A673 (cell line): ENCODE measurements at regions not wholly inside any gene's neighbourhood (a gene's known extent, or its start where the extent isn't known, plus 50 kb on each side); places are given as distances from the start of the nearest gene placed in this dataset.

Experiments used
- BruUV-seq: library from RNA; stranded (reverse); fragments of 400-500 nt; replicated peaks from 2 replicates; lab custom pipeline; 2021; lab: Mats Ljungman, UMichigan
- CTCF ChIA-PET: fragments of 300-600 bp; sonication (Branson Sonifier 250); formaldehyde crosslinking; loops from one replicate; lab custom pipeline; 2022; ENCODE audit warnings: antibody characterized with exemption; lab: Charles Lee
- POLR2A ChIA-PET: fragments of 300-600 bp; sonication (Branson Sonifier 250); formaldehyde crosslinking; loops from one replicate; lab custom pipeline; 2022; ENCODE audit warnings: antibody characterized with exemption; ENCODE audit not compliant: low non-redundant PET; lab: Charles Lee
- DNase-seq: peaks from one replicate; pipeline ENCODE4 v3.0.0-alpha.2; 2015; ENCODE audit warnings: low spot score
- H3K27ac ChIP-seq: fragments of 200-600 bp; sonication (generic); 2 replicates; pipeline ENCODE4 v1.5.1; 2016; ENCODE audit warnings: mixed run types, low read depth, mild to moderate bottlenecking, mixed read lengths, antibody characterized with exemption, low read length; ENCODE audit not compliant: poor library complexity, severe bottlenecking
- H3K27me3 ChIP-seq: fragments of 200-600 bp; sonication (generic); replicated peaks from 2 replicates; pipeline ENCODE4 v1.6.1; 2017; ENCODE audit warnings: mixed run types, low read depth, mild to moderate bottlenecking, mixed read lengths, antibody characterized with exemption, low read length; ENCODE audit not compliant: insufficient read depth, poor library complexity
- H3K36me3 ChIP-seq: fragments of 200-600 bp; sonication (generic); 2 replicates; pipeline ENCODE4 v1.6.1; 2016; ENCODE audit warnings: mixed run types, mild to moderate bottlenecking, mixed read lengths, antibody characterized with exemption, low read length; ENCODE audit not compliant: insufficient read depth, poor library complexity, severe bottlenecking
- H3K4me1 ChIP-seq: fragments of 200-600 bp; sonication (generic); 2 replicates; pipeline ENCODE4 v1.6.1; 2017; ENCODE audit warnings: mixed run types, mild to moderate bottlenecking, mixed read lengths, antibody characterized with exemption, low read length; ENCODE audit not compliant: insufficient read depth, poor library complexity, severe bottlenecking
- H3K4me3 ChIP-seq: fragments of 200-600 bp; sonication (generic); 2 replicates; pipeline ENCODE4 v1.5.1; 2016; ENCODE audit warnings: low read depth, mixed run types, mild to moderate bottlenecking, mixed read lengths, low read length; ENCODE audit not compliant: poor library complexity, severe bottlenecking
- H3K9me3 ChIP-seq: fragments of 200-600 bp; sonication (generic); 2 replicates; pipeline ENCODE4 v1.6.1; 2016; ENCODE audit warnings: mixed run types, low read depth, mild to moderate bottlenecking, mixed read lengths, antibody characterized with exemption, low read length; ENCODE audit not compliant: poor library complexity, severe bottlenecking
- CTCF ChIP-seq: fragments of 300-800, 200-600 bp; sonication (generic); conservative IDR thresholded peaks from 2 replicates; pipeline ENCODE4 v1.5.1; 2017; ENCODE audit warnings: low read depth, mild to moderate bottlenecking, antibody characterized with exemption, low read length, moderate library complexity, mixed read lengths
- EZH2 ChIP-seq: fragments of 200-600 bp; sonication (generic); IDR thresholded peaks from 2 replicates; pipeline ENCODE4 v1.6.1; 2017; ENCODE audit warnings: borderline replicate concordance, low read depth, mild to moderate bottlenecking, mixed read lengths, antibody characterized with exemption, low read length; ENCODE audit not compliant: poor library complexity, severe bottlenecking
- intact Hi-C: fragments of 100-400 bp; cut with micrococcal nuclease; formaldehyde crosslinking; loops from one replicate; pipeline ENCODE4 v1.10.0; 2022; ENCODE audit not compliant: unreplicated experiment

- DNase-seq = no peak
- Histone ChIP-seq H3K27ac (no peak overlapping the region), H3K9me3 (no peaks in the 10 kb centered on the region), H3K27me3 (no peaks in the 10 kb centered on the region), H3K4me1 (no peaks in the 10 kb centered on the region), H3K4me3 (no peak overlapping the region), H3K36me3 (no peaks in the 10 kb centered on the region)
- no peak for TF ChIP-seq CTCF
- no peak for TF ChIP-seq EZH2
- POLR2A ChIA-PET = no interaction called here
- intact Hi-C loops = loop anchor here (5.0 kb wide), 1 partner anchor 588 kb away; no protein-coding TSS in a partner anchor
- no TSS peak for BruUV-seq
- CTCF ChIA-PET = interaction anchor here (0.6 to 0.7 kb wide), 3 partner anchors 190 to 661 kb away, joined by 3 read pairs; no protein-coding TSS in a partner anchor
These were observed 138.1 kb upstream of the SLC24A3 start for GRCh38 chr20:19074356-19074755.

- Histone ChIP-seq H3K27ac (no peak overlapping the region), H3K4me3 (no peak overlapping the region), H3K27me3 (no peaks in the 10 kb centered on the region), H3K36me3 (no peaks in the 10 kb centered on the region), H3K4me1 (no peaks in the 10 kb centered on the region), H3K9me3 (no peaks in the 10 kb centered on the region)
- DNase-seq = no peak
- TF ChIP-seq CTCF = no peak
- no peak for TF ChIP-seq EZH2
- BruUV-seq = no TSS peak
- intact Hi-C loops = loop anchor here (5.0 kb wide), 1 partner anchor 587 kb away; no protein-coding TSS in a partner anchor
- POLR2A ChIA-PET = no interaction called here
- CTCF ChIA-PET = no interaction called here
These were observed 137.5 kb upstream of the SLC24A3 start for GRCh38 chr20:19074828-19075516.

GRCh38 chr20:19077370-19078220 is 134.8 kb upstream of the SLC24A3 start:
- TF ChIP-seq CTCF (no peak), EZH2 (no peak)
- POLR2A ChIA-PET = no interaction called here

More at GRCh38 chr20:19077370-19078220, 134.8 kb upstream of the SLC24A3 start:
- Histone ChIP-seq H3K27me3 (no peaks in the 10 kb centered on the region), H3K4me1 (no peaks in the 10 kb centered on the region), H3K4me3 (no peak overlapping the region), H3K36me3 (no peaks in the 10 kb centered on the region), H3K9me3 (no peaks in the 10 kb centered on the region), H3K27ac (no peak overlapping the region)
- no peak for DNase-seq
- no TSS peak for BruUV-seq
- CTCF ChIA-PET = no interaction called here
- intact Hi-C loops = no loop called here
